Inferior parietal cortex (tissue), 1 donor: ENCODE measurements at regions not wholly inside any gene's neighbourhood (a gene's known extent, or its start where the extent isn't known, plus 50 kb on each side); places are given as distances from the start of the nearest gene placed in this dataset.
"Not testable (repeated sequence)": the region's sequence is repeated elsewhere in the genome, so short reads cannot be mapped to it uniquely, and the experiment has no call there.

ENCODE experiments used
- DNase-seq: peaks from one replicate; pipeline ENCODE4 v3.0.0-alpha.2; 2016; ENCODE audit errors: extremely low spot score

GRCh38 chr12:131541512-131541911 lies 169.4 kb upstream of the SFSWAP start:
- DNase-seq, result not testable (repeated sequence)

- no peak for DNase-seq
Measured at GRCh38 chr12:131542351-131542750, 168.5 kb upstream of the SFSWAP start.

DNA sequence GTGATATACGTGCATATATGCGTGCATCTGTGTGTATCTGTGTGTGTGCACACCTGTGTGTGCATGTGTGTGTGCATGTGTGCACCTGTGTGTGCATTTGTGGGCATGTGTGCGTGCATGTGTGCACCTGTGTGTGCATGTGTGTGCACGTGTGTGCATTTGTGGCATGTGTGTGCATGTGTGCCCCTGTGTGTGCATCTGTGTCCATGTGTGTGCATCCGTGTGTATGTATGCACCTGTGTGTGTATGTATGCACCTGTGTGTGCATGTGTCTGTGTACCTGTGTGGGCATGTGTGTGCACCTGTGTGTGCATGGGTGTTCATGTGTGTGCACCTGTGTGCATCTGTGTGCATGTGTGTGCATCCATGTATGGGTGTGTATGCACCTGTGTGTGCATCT lies 167.8 kb upstream of the SFSWAP start:
- DNase-seq, result no peak

DNA sequence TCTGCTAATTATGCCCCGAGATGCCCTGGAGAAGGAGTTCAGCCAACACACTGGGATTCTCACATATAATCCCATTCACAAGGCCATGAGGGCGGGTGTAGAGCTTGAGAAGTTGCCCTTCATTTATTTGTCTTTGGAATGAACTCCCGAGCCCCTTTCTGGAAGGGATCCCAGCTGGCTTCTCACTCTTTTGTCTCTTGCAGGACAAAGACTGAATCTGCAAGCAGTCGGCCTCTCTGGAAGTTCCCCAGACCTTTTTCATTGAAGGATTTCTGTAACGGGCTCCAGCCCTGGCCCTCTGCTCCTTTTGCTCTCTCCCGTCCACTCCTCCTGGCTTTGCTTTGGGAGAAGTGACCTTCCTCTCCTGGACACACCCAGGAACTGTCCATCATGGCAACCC lies 163.3 kb upstream of the SFSWAP start:
- DNase-seq, result no peak

DNA sequence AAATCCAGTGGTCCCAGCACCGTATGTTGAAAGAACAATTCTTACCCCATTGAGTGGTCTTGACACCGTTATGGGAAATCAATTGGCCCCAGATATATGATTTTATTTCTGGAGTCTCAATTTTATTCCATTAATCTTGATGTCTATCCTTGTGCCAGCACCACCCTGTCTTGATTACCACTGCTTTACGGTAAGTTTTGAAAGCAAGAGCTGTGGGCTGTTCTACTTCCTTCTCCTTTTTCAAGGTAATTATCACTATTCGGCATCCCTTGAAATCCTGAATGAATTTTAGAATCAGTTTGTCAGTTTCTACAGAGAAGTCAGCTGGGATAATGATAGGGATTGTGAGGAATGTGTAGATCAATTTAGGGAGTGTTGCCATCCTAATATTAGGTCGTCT lies 160.8 kb upstream of the SFSWAP start:
- no peak for DNase-seq

GRCh38 chr12:131551675-131552491 lies 159.0 kb upstream of the SFSWAP start:
- DNase-seq, result no peak

GRCh38 chr12:131552492-131552863 lies 158.4 kb upstream of the SFSWAP start:
- DNase-seq, result no peak

- DNase-seq, result no peak
Measured at GRCh38 chr12:131553096-131553777, 157.7 kb upstream of the SFSWAP start.

DNA sequence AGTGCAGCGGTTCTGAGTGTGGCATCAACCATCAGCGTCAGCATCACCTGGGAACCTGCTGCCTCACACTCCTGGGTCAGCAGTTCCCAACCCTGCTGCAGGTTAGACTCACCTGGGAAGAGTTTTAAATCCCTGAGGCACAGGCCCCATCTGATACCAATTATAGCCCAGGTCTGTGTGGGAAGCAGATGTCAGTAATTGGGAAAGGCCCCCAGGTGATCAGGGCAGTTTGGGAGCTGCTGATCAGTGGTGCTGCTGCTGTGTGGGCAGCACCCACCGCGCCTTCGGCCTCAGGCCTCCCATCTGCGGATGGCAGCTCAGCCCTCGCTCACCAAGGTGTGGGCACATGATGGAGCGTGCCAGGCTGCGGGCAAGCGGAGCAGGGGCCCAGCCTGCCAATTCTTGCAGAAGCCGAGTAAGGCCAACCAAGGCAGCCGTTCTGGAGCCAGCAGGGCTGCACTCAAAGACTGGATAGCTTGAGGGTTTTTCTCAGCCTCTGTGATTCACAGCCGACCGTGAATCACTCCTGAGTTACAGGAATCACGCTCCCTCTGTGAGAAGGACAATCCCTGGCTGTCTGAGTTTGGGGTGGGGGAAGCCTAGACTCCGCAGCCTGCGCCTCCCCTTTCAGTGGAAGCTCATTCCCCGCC lies 155.6 kb upstream of the SFSWAP start:
- DNase-seq, result no peak

DNA sequence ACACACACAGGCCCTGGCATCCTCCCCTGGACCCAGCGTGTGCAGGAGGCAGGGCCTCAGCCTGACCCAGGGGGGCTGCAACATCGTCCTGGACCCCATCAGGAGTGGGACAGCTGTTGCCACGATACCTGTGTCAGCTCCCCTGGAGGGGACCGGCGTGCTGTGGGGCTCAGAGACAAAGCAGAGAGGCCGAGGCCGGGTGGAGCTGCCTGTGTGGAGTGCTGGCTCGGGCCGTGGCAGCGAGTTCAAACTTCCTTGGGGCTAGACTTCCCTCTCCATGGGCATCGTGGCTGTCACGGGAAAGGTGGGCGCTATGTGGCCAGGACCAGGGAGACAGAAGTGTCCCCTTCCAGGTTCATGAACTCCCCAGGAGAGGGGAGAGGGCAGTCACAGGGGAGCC lies 155.0 kb upstream of the SFSWAP start:
- no peak for DNase-seq

GRCh38 chr12:131557078-131557709 lies 153.7 kb upstream of the SFSWAP start:
- DNase-seq, result no peak

GRCh38 chr12:131559517-131560516 lies 151.1 kb upstream of the SFSWAP start:
- no peak for DNase-seq

- no peak for DNase-seq
Measured at GRCh38 chr12:131561051-131561450, 149.8 kb upstream of the SFSWAP start.

GRCh38 chr12:131561891-131562684 lies 148.8 kb upstream of the SFSWAP start:
- DNase-seq, result peak; percentile 7

DNA sequence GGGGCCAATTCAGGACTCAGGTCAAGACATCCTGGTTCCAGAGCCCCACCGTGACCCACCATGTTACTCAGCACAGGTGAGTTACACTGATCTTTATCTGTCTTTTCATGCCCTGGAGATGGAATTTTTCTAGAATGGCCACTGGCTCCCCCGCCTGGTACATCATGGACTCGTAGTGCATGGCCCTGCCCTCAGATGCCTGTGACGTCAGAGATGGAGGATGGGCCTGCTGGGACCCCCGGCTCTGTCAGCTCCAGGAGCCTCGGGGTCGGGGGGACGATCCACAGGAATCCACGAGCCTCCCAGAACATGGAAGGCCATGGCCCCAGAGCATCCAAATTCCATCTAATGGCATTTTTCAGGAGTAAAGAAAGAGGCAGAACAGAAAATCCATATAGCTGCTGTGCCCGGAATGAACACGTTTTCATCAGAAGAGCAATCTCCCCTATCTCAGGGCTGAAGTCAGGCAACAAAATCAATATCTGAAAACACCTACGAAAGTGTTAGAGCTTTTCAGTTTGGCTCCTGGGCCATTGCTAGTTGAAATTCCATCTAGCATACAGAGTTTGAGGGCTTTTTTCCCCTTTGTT lies 146.7 kb upstream of the SFSWAP start:
- DNase-seq, result not testable (repeated sequence)

DNA sequence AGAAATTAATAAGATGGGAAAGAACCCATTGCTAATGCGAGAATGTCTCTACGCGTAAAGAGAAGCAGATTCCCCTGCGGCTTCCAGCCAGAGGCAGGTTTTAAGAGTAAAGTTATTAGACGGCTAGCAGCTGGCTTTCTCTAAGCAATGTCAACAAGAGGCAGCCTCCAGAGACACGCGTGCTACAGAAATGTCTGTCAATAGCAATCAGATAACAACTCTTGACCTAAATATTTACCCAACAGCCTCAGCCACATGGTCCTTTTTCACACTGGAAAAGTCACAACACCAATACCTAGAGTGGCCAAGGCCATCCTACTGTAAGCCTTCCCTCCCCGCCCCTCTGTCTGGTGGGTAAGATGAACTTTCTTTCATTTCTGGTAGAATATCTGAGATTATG lies 146.0 kb upstream of the SFSWAP start:
- DNase-seq, result no peak

DNA sequence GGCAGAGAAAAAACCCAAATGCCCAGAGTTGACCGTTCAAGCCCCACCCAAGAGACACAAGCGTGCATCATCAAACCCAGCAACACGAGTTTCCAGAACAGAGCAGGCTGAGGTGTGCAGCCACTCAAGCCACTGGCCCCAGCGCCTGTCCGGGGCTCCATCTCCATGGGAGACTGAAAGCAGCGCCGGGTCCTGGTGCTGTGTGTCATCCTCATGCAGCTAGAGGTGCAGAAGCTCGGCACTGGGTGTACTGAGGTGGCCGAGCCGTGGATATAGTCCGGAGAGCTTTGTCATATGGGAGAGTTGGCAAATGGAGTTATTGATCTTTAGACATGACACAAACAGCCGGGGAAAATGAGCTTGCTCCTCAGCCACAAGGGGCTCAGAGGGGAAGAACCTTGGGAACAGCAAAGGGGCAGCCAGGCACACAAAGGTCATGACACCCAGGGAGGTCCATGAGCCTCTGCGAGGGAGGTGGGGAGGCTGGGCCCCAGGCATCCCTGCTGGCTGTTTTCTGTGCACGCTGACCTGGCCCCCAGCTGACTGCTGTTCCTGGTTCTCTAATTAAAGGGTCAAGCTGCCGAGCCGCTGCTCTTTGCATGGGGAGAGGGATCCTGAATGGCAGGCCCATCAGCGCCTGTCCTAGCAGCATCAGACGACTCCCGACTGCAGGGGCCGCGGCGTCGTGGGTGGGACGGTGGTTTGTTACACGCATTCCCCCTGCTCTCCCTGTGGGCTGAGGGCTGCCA lies 145.4 kb upstream of the SFSWAP start:
- no peak for DNase-seq

DNA sequence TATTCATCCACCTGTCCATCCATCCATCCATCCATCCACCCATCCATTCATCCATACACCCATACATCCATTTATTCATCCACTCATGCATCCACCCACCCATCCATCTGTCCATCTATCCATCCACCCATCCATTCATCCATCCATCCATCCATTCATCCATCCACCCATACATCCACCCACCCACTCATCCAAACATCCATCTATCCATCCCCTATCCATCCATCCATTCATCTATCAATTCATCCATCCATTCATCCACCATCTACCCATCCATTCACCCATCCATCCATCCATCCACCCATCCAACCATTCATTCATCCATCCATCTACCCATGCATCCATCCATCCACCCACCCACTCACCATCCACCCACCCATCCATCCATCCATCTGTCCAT lies 142.6 kb upstream of the SFSWAP start:
- DNase-seq, result no peak

- no peak for DNase-seq
Measured at GRCh38 chr12:131570596-131570995, 140.3 kb upstream of the SFSWAP start.
